Effector memory CD8-positive, alpha-beta T cell (primary cell): ENCODE measurements at regions not wholly inside any gene's neighbourhood (a gene's known extent, or its start where the extent isn't known, plus 50 kb on each side); places are given as distances from the start of the nearest gene placed in this dataset.
"Not testable (repeated sequence)": the region's sequence is repeated elsewhere in the genome, so short reads cannot be mapped to it uniquely, and the experiment has no call there.

Source experiments
- ATAC-seq: fragments of 150-1000 bp; cut with Tn5 transposase; replicated peaks from 2 replicates; pipeline ENCODE4 v1.10.0; 2021; ENCODE audit warnings: mild to moderate bottlenecking, moderate library complexity
- DNase-seq, 3 experiments: peaks; one replicate each; pipeline ENCODE4 v3.0.0; 2021
- H3K27ac Mint-ChIP-seq, 2 donors: one replicate each; pipeline ENCODE4 v1.8.0; 2022; ENCODE audit warnings: mild to moderate bottlenecking in 2 of 2, mixed read lengths in 2 of 2, moderate library complexity in 2 of 2
- H3K27me3 Mint-ChIP-seq, 2 donors: one replicate each; pipeline ENCODE4 v1.8.0; 2022; ENCODE audit warnings: mixed read lengths in 2 of 2
- H3K36me3 Mint-ChIP-seq: one replicate; pipeline ENCODE4 v1.8.0; 2022; ENCODE audit warnings: mild to moderate bottlenecking, moderate library complexity, mixed read lengths; ENCODE audit not compliant: insufficient read depth
- H3K4me1 Mint-ChIP-seq, 2 donors: one replicate each; pipeline ENCODE4 v1.8.0; 2022; ENCODE audit warnings: low read depth in 2 of 2, mixed read lengths in 2 of 2
- H3K4me3 Mint-ChIP-seq, 2 donors: one replicate each; pipeline ENCODE4 v1.8.0; 2022; ENCODE audit warnings: mild to moderate bottlenecking in 2 of 2, mixed read lengths in 2 of 2, moderate library complexity in 2 of 2
- H3K9me3 Mint-ChIP-seq, 2 donors: one replicate each; pipeline ENCODE4 v1.8.0; 2022; ENCODE audit warnings: mixed read lengths in 2 of 2

- peaks cover 0 to 3% of the 10 kb centered on the region in 2 donors for H3K9me3 Mint-ChIP-seq
- no peak overlapping the region for H3K4me3 Mint-ChIP-seq
- peaks cover 14 to 22% of the 10 kb centered on the region in 2 donors for H3K27me3 Mint-ChIP-seq
- no peak overlapping the region for H3K27ac Mint-ChIP-seq
- DNase-seq: no peak
- ATAC-seq: no peak
- H3K4me1 Mint-ChIP-seq: no peaks in the 10 kb centered on the region
- no peaks in the 10 kb centered on the region for H3K36me3 Mint-ChIP-seq
Observed at GRCh38 chr4:52472444-52472843, 186.7 kb downstream of the USP46 start.

- ATAC-seq: no peak
- Mint-ChIP-seq H3K4me3 (no peak overlapping the region), H3K4me1 (no peaks in the 10 kb centered on the region), H3K36me3 (no peaks in the 10 kb centered on the region), H3K27me3 (peaks cover 13 to 18% of the 10 kb centered on the region in 2 donors), H3K27ac (no peak overlapping the region), H3K9me3 (peaks cover 0 to 3% of the 10 kb centered on the region in 2 donors)
- no peak for DNase-seq
Observed at GRCh38 chr4:52477191-52477780, 181.8 kb downstream of the USP46 start.

DNA sequence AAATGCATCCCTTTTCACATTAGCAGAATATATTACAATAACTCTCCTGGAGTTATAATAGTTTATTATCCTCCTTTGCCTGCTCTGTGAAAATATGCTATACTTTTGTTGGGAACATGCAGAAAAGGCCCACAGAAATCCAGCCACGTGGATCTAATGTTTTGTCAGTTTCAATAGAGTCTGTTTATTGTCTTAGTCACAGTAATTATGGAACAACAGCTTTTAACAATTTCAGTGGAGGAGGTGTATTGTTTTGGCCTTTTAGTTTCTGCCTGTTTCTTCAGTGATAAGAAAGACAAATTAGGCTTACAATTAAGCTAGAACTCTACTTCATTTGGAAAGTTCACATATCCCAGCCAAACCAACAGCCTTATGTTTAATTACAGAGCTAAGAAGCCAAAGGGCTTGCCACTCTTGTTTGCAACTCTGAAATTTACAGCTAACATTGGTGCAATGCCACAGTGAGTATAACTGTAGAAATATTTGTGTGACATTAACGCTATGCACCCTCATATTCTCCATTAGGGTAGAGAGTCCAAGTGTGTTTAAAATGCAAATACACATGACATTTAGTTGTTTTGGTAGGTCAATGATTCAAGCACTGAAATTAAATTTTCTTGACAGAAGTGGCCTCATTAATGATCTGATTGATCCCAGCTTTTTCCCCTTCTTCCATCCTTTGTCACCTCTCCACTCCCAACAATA is 175.8 kb downstream of the USP46 start:
- Mint-ChIP-seq H3K36me3 (no peaks in the 10 kb centered on the region), H3K27me3 (peaks cover 7 to 18% of the 10 kb centered on the region in 2 donors), H3K4me1 (no peaks in the 10 kb centered on the region), H3K27ac (no peak overlapping the region), H3K9me3 (no peaks in the 10 kb centered on the region), H3K4me3 (no peak overlapping the region)
- ATAC-seq (no peak), DNase-seq (no peak)

- DNase-seq: no peak
- ATAC-seq: no peak
- H3K27me3 Mint-ChIP-seq: peaks cover 6 to 34% of the 10 kb centered on the region in 2 donors
- H3K4me1 Mint-ChIP-seq: no peaks in the 10 kb centered on the region
- no peaks in the 10 kb centered on the region for H3K36me3 Mint-ChIP-seq
- peaks cover 0 to 2% of the 10 kb centered on the region in 2 donors for H3K9me3 Mint-ChIP-seq
- H3K4me3 Mint-ChIP-seq: no peak overlapping the region
- H3K27ac Mint-ChIP-seq: no peak overlapping the region
Observed at GRCh38 chr4:52507774-52508173, 151.3 kb downstream of the USP46 start.

GRCh38 chr4:52510939-52511565 is 148.0 kb downstream of the USP46 start:
- DNase-seq (no peak), ATAC-seq (no peak)
- no peaks in the 10 kb centered on the region for H3K36me3 Mint-ChIP-seq
- H3K27me3 Mint-ChIP-seq: peaks cover 6 to 30% of the 10 kb centered on the region in 2 donors
- no peak overlapping the region for H3K27ac Mint-ChIP-seq
- H3K4me3 Mint-ChIP-seq: no peak overlapping the region
- no peaks in the 10 kb centered on the region for H3K9me3 Mint-ChIP-seq
- no peaks in the 10 kb centered on the region for H3K4me1 Mint-ChIP-seq

DNA sequence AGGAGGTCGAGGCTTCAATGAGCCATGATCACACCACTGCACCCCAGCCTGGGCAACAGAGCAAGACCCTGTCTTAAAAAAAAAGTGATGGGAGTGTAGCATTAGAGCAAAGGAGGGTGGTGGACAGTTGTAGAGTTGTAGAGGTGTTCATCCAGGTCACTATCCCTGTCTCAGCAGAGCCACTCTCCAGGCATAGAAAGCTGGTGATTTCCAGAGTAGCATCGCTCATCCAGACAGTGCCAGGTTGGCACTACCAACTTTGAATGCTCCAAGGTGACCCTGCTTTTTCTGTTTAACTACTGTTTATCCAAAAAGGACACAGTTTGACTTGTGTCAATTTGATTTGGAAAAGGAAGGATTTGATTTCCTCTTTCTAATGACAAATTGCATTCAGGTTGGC is 147.3 kb downstream of the USP46 start:
- ATAC-seq (no peak), DNase-seq (no peak)
- Mint-ChIP-seq H3K36me3 (no peaks in the 10 kb centered on the region), H3K9me3 (no peaks in the 10 kb centered on the region), H3K27ac (no peak overlapping the region), H3K4me1 (no peaks in the 10 kb centered on the region), H3K4me3 (no peak overlapping the region), H3K27me3 (peaks cover 6 to 23% of the 10 kb centered on the region in 2 donors)

GRCh38 chr4:52512291-52512690 is 146.8 kb downstream of the USP46 start:
- no peaks in the 10 kb centered on the region for H3K36me3 Mint-ChIP-seq

GRCh38 chr4:52522093-52522492 is 137.0 kb downstream of the USP46 start:
- not testable (repeated sequence) for H3K4me1 Mint-ChIP-seq, H3K4me3 Mint-ChIP-seq, H3K9me3 Mint-ChIP-seq, ATAC-seq, H3K27ac Mint-ChIP-seq, DNase-seq, H3K36me3 Mint-ChIP-seq
- H3K27me3 Mint-ChIP-seq: peaks cover 23 to 33% of the 10 kb centered on the region in 2 donors

More at GRCh38 chr4:52512291-52512690, 146.8 kb downstream of the USP46 start:
- H3K4me1 Mint-ChIP-seq: no peaks in the 10 kb centered on the region
- no peak overlapping the region for H3K27ac Mint-ChIP-seq
- ATAC-seq: no peak
- DNase-seq: no peak
- H3K4me3 Mint-ChIP-seq: no peak overlapping the region
- peaks cover 1 to 19% of the 10 kb centered on the region in 2 donors for H3K27me3 Mint-ChIP-seq
- H3K9me3 Mint-ChIP-seq: no peaks in the 10 kb centered on the region

DNA sequence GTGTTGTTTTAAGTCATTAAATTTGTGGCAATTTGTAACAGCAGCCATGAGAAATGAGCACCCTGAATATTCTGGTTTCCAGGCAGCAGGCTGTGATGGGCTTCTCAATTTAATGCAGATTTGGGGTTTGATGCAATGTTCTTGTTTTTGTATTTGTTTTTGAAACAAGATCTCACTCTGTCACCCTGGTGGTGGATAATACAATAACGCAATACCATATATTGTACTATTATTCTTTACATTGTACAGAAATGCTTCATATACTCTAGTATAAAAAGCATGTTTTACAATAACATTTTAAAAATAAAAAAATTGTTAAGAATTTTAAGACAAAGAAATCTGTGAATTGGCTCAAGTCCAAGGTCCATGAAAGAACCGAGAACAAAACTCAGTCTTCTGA is 129.1 kb downstream of the USP46 start:
- Mint-ChIP-seq H3K9me3 (peaks cover 0 to 4% of the 10 kb centered on the region in 2 donors), H3K4me3 (no peak overlapping the region), H3K27ac (no peak overlapping the region), H3K36me3 (peaks cover 6% of the 10 kb centered on the region), H3K27me3 (peaks cover 25 to 36% of the 10 kb centered on the region in 2 donors), H3K4me1 (peaks cover 0 to 2% of the 10 kb centered on the region in 2 donors)
- ATAC-seq (no peak), DNase-seq (no peak)

- Mint-ChIP-seq H3K9me3 (peaks cover 0 to 3% of the 10 kb centered on the region in 2 donors), H3K27ac (no peak overlapping the region), H3K36me3 (peaks cover 6% of the 10 kb centered on the region), H3K4me3 (no peak overlapping the region), H3K4me1 (peaks cover 0 to 2% of the 10 kb centered on the region in 2 donors), H3K27me3 (peaks cover 22 to 27% of the 10 kb centered on the region in 2 donors)
- ATAC-seq (no peak), DNase-seq (no peak)
Observed at GRCh38 chr4:52535793-52536192, 123.3 kb downstream of the USP46 start.
